ENCODE measurements at regions not wholly inside any gene's neighbourhood (a gene's known extent, or its start where the extent isn't known, plus 50 kb on each side); places are given as distances from the start of the nearest gene placed in this dataset.
"Not testable (repeated sequence)": the region's sequence is repeated elsewhere in the genome, so short reads cannot be mapped to it uniquely, and the experiment has no call there.

DNA sequence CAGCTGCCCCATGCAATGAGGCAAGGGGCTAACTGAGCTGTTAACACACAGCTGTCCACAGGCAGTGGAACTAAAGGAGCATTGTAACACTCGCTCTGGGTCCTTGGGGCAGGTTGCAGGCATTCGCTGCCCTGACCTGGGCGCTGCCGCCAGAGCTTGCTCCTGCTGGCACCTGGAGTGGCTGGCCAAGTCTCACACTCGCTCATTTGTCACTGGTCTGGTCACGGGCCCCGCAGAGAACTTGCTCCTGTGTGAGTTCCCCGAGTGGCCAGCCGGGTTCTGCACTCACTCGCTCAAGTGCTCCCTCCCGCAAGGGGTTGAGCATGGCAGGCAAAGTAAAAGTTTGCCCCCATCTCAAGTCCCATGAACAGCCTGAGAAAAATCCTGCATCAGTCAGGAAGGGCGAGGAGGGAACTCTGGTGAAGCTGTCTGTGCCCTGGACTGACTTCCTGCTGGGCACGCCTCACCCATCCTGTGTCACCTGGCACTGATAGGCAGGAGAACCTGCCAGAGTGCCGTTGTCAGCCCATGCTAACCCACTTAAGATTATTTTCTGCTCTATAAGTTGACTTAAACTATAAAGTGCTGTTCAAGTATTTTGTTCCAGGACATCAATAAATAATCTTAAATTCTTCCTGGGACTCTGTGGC, 934.8 kb upstream of the GYPC start:
- no peak for DNase-seq

- no peak for DNase-seq
Observed at GRCh38 chr2:125730921-125731320, 925.0 kb upstream of the GYPC start.

DNA sequence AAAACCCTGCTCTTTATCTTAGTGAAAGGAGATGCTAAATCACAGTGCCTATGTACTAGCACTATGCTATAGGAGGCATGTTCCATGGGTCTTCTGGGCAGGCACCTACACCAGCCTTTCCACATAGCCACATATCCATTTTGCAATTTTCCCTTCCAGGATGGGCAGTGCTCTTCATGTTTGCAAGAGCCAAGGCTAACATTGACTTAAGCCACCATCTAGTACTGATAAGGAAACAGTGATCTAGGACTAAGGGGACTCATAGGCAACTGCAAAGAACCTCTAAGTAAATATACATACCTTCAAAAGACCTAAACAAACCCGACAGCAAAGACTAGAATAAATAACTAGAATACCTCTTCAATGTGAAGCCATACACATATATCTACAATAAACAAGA, 919.7 kb upstream of the GYPC start:
- DNase-seq, result no peak

GRCh38 chr2:125745514-125745913, 910.4 kb upstream of the GYPC start:
- DNase-seq, result peak; percentile 80

DNA sequence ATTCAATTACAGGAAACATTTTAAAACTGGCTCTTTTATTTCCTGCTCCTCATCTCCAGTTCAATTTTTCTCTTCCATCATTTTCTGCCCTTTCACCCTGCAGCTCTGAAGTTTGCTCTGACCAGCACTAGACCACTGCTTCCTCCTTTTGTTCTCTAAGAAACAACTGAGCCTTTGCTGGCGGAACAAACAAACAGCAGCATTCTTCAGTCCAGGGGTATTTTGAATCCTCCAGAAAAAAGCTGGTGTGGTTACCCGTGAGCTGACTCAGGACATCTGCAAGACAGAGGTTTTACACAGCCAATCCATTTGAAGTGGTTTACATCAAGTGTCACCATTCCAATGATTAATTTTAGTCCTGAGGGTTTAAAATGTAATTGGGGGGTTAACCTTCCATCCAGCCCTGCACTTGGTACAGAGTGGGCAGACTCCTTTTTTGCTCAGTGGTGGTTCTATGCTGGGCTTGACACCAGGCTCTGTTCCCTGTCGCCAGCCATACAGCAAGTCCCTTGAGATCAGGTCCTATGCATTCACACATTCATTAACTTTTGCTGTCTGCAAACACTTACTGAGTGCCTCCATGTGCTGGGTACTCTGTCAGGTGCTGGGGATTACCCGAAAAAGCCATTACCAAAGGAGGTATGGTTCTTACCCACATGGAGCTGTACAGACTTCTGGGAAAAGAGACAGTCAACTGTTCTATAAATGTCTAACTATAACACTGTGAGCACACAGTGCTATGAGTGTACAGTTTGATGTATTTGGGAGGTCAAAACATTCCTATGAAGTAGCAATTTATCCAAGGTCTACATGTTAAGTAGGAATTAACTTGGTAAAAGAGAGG, 909.4 kb upstream of the GYPC start:
- DNase-seq, result no peak

- no peak for DNase-seq
Observed at GRCh38 chr2:125747165-125747425, 908.9 kb upstream of the GYPC start.

GRCh38 chr2:125756431-125756830, 899.5 kb upstream of the GYPC start:
- no peak for DNase-seq

GRCh38 chr2:125796784-125797183, 859.2 kb upstream of the GYPC start:
- no peak for DNase-seq

- DNase-seq, result no peak
Observed at GRCh38 chr2:125797192-125797591, 858.8 kb upstream of the GYPC start.

GRCh38 chr2:125822746-125823145, 833.2 kb upstream of the GYPC start:
- DNase-seq, result no peak

GRCh38 chr2:125825781-125826180, 830.2 kb upstream of the GYPC start:
- DNase-seq, result not testable (repeated sequence)

DNA sequence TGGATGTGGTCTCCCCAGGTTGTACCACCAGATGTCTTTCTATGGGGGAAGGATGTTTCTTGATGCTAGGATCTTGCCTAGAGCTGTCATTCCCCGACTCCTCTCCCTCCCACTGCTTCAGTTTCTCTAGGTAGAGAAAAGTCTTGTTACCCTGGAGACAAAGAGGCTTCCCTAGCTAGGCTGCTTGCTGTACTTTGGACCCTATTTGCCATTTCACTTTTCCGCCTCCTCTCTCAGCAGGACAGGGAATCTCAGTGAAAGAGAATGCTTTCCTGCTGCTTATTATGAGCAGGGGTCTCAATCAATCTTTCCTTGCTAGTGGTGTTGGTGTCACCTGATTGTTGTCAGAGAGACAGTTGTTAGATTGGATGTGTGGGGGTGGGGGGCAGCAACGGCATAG, 818.8 kb upstream of the GYPC start:
- no peak for DNase-seq

- no peak for DNase-seq
Observed at GRCh38 chr2:125837611-125838010, 818.3 kb upstream of the GYPC start.

GRCh38 chr2:125839945-125840344, 816.0 kb upstream of the GYPC start:
- no peak for DNase-seq

- no peak for DNase-seq
Observed at GRCh38 chr2:125842041-125842440, 813.9 kb upstream of the GYPC start.

- no peak for DNase-seq
Observed at GRCh38 chr2:125850541-125850940, 805.4 kb upstream of the GYPC start.

GRCh38 chr2:125852364-125852763, 803.6 kb upstream of the GYPC start:
- peak; percentile 10 for DNase-seq

DNA sequence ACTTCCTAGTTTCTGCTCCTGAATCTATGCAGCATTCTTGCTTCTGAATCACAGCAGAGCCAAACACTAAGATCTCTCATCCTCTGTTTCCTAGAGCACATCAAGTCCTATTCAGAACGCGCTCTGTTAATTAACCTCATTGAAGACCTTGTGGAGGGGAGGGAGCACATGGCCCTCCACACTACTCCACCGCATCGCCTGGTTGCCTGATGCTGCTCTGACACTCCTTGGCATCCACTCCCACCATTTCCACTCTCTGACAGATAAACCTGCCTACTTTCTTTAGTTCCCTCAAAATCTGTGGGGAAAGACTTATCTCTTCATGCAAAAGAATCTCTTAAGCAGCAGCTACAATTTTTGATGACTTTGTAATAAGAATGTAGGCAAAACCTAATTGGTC, 802.3 kb upstream of the GYPC start:
- no peak for DNase-seq

GRCh38 chr2:125855204-125855603, 800.8 kb upstream of the GYPC start:
- DNase-seq, result no peak

GRCh38 chr2:125857971-125858794, 797.8 kb upstream of the GYPC start:
- no peak for DNase-seq

- no peak for DNase-seq
Observed at GRCh38 chr2:125861461-125861860, 794.5 kb upstream of the GYPC start.

DNA sequence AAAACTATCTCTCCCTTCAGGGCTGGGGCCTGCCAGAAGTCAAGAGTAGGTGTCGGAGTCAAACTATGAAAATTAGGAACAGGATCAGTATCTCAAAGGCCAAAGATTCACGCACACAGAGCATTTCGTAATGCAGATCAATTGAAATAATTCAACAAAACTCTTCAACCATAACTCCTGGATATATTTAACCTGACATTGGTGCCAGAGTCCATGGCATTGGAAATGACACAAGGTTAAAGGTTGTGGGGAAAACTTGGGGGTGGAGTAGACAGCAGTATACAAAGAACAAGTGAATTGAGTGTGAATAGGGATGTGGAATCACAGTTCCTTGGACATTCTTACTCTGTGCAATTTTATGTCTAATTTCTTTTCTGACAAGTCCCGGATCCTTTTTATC, 788.0 kb upstream of the GYPC start:
- no peak for DNase-seq

DNA sequence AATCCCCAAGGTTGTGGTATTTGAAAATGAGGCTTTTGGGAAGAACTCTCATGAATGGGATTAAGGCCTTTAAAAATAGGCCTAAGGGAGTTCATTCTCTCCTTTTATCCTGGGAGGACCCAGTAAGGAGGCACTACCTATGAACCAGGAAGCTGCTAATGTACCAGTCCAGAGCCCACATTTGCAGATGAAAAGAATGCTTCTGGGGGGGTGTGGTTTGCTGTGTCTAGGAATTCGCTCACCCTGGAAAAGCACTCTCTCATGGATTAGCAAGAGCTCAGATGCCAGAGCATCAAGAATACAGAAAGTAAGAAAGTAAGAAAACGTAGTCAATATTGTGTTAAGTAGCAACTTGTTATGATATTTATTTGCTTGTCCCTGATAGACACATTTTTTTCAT, 785.7 kb upstream of the GYPC start:
- no peak for DNase-seq

GRCh38 chr2:125870746-125871145, 785.2 kb upstream of the GYPC start:
- DNase-seq, result no peak
